HG03196 (cell line): ENCODE measurements at regions not wholly inside any gene's neighbourhood (a gene's known extent, or its start where the extent isn't known, plus 50 kb on each side); places are given as distances from the start of the nearest gene placed in this dataset.

Source experiments
- ATAC-seq: cut with Tn5 transposase; IDR thresholded peaks from one replicate; pipeline ENCODE4 v1.9.1; 2021; ENCODE audit not compliant: unreplicated experiment

DNA sequence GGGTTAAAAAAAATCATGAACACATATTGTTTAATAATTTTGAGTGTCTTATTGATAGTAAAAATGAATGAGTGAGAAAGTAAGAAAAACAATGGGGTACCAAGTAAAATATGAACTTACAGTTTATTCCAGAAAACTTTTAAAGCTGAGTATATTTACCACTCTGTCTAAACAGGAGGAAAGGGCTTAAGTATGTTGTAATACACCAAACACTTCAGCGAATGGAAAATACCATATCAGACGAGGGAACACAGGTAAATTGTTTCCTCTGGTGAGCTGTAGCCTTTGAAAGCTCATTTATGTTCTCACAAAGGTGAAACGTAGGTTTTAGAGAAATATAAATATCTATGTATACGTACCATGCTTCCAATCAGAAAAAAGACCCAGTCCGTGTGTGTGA is 1209.6 kb upstream of the ZEB2 start:
- no peak for ATAC-seq

DNA sequence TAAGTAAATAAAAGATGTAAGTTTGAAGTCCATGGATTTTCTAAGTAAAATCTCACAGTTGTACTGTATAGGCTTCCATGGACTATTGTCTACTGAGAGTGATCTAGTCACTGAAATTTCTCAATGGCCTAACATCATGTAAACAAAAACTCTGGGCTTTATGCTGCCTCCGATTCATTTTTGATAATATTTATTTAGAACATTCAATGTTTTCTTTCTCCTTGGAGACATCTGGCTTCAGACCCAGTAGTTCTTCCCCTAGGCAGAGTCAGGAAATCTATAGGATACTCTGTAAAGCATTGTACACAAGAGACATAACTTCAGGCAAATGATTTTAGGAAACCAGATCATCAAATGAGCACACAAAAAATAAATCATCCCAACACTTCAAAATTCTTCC is 1208.6 kb upstream of the ZEB2 start:
- no peak for ATAC-seq

DNA sequence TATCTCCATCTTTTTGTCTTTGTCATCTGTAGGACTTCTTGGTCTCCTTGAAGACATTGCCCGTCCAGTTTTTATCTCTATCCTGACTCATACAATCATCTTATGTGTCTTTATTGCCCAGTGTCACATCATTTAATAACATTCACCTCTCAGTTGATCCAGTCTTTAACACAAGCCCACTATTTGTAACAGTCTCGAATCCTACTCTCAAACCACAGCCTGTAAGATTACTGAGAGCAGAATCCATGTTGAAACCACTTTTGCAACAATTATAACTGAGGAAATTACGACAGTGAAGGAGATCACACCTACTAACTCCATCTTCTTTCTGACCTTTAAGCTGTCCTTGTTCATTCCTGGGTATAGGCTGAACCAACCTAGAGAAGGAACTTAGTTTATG is 1206.0 kb upstream of the ZEB2 start:
- no peak for ATAC-seq

DNA sequence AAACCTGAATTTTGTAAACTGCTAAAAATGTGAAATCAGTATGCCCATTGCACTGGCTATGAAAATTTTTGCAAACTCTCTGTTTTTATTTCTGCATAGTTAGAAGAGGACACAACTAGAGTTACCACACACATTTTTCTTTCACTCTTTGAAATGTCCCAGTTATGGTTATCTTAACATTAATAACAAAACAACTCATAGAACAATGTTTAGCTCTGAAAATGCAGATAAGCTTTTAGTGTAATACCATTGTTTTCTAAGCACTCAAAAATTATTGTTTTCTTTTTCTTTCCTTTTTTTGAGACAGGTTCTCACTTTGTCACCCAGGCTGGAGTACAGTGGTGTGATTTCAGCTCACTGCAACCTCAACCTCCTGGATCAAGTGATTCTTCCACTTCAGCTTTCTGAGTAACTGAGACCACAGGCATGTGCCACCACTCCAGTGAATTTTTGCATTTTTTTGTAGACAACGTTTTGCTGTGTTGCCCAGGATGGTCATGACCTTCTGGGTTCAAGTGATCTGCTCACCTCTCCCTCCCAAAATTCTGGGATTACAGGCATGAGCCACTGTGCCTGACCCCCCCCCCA is 1204.5 kb upstream of the ZEB2 start:
- ATAC-seq, result no peak

DNA sequence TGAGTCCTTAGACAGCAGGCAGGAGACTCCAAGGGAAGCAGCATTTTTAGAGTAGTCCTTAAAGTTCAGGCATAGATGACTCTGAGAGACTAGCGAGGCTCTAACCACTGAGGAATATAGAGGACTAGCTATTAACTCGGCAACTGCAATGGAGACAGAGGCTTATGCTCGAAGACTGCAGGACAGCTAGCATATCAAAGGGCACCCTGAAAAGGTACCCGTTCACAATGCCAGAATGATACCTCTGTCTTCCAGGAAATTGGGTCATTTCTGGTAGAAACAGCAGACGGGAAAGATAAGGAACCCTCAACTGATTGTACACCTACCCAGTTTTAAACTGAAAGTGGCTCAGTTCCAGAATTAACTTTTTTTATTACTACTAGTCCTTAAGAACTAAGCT is 1204.0 kb upstream of the ZEB2 start:
- ATAC-seq, result no peak

DNA sequence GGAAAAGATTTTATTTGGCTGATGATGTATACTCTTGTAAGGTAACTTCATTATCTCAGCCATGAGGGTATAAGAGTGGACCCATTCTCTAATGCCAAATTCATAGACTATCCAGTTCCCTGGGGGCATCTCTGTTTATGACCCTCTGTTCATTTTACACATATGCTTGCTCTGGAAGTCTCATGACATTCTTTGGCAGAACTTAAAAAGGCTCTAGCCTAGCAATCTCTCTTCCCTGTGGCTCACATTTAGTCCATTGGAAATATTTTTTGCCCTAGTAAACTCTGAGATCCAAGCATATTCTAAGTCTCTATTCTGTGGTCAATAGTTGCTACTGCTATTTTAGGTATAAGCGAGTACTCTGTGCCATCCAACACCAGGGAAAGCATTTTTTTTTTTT is 1201.8 kb upstream of the ZEB2 start:
- ATAC-seq, result no peak

DNA sequence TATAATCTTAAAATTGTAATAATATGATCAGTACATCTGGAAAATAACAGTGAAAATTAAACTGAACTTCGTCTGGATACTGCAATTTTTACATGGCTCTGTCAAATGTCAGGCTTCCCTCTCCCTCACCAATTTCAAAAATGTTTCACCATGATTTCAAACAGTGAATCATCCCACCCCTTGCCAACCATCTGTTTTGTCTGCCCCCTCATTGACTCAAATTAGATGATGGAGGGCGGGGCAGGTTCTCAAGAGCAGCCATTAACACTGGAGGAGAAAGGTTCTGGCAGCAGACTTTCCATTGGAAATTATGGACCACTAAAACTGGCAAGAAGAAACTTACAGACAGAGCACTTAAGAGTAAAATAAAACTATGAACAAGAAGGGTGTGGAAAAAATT is 1195.7 kb upstream of the ZEB2 start:
- ATAC-seq, result no peak

DNA sequence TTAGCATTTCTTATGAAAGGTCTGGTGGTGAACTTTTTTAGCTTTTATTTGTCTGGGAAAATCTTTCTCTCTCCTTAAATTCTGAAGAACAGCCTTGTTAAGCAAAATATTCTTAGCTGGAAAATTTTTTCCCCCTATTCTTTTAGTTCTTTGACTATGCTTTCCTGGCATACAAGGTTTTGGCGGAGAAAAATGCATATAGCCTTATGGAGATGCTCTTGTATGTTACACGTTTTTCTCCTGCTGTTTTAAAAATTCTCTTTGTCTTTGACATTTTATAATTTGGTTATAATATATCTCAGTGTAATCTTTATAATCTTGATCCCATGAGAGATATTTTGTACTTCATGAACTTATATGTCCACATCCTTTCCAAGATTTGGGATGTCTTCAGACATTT is 1190.4 kb upstream of the ZEB2 start:
- ATAC-seq, result no peak

DNA sequence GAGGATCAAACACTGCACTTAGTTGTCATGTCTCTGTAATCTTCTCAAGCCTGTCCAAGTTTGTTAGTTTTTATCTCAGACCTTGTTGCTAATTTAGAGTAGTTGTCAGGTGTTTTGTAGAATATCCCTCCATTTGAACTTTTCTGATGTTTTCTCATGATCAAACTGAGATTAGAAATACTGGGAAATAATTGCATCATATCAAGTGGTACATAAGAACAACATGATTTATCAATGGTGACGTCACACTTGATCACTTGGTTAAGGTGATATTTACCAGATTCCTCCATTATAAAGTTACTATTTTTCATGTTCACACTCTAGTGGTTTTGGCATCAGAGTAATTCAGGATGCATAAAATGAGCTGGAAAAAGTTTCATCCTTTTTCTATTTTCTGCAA is 1182.4 kb upstream of the ZEB2 start:
- no peak for ATAC-seq

DNA sequence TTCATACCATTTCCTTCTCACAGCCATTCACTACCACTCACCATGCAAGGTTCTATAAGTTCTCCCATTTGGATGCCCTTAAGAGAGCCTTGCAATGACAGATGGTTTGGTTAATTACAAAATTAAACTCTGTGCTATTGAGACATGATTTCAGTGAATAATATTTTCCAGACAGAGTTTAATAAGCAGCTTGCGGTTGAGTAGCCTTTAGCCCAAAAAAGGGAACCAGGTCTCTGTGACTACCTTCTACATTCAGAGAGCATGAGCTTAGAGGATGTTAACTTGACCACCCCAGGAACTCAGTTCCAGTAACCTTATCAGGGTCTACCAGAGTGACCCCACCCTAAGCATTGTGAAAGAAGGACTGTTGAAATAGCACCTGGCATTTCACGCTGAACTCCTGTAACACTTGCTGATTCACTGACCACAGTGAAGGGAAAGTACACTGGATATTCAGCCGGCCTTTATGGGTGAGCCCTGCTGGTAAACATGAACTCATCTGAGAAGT is 1173.1 kb upstream of the ZEB2 start:
- peak; percentile 91 for ATAC-seq

DNA sequence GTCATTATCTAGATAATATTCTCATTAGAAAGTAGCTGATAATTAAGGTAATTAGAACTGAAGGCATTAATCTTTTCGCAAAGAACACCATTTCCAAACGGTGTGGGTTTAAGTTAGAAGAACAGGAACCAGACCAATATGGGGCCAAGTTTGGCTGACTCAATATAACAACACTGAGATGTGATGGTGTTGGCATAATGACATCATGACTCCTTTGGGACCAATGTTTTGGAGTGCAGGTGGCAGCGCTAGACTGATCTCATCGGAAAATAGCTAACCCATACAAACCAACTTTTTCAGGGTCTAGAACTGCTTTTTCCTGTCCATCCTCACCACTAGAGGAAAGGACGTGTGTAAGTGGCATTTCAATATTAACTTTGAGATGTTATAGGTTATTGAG is 1171.7 kb upstream of the ZEB2 start:
- no peak for ATAC-seq

DNA sequence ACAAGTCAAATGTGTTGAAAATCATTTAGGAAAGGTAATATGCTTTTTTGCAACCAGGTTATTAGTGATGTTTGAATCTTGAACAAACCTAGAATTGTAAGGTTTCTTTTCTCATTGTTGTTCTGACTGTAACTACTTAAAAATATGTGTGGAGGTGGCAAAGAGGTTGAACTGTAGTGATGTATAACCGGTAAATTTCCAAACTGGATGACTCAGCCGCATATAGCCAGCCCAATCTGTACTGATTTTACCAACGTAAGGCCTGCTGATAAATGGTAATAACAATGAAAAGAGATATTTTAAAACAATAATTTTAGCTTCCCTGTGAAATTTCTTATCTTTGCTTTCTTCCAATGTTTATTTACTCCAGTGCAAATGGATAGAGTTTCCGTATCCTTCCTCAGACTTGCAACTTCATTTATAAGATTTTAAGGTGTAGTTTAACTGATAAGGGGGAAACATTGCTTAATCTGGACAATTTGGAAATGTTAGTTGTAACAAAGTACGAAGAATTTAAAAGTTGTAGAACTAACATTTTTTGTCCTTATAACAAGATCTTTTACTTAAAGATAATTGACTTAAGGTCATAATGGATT is 1170.4 kb upstream of the ZEB2 start:
- no peak for ATAC-seq

DNA sequence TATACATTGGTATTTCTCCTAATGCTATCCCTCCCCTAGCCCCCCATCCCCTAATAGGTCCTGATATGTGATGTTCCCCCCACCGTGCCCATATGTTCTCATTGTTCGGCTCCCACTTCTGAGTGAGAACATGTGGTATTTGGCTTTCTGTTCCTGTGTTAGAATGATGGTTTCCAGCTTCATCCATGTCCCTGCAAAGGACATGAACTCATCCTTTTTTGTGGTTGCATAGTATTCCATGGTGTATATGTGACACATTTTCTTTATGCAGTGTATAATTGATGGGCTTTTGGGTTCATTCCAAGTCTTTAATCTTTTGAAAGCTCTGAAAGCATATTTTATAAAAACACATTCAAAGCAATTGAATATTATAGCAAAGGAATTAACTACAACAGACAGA is 1169.4 kb upstream of the ZEB2 start:
- ATAC-seq, result no peak

DNA sequence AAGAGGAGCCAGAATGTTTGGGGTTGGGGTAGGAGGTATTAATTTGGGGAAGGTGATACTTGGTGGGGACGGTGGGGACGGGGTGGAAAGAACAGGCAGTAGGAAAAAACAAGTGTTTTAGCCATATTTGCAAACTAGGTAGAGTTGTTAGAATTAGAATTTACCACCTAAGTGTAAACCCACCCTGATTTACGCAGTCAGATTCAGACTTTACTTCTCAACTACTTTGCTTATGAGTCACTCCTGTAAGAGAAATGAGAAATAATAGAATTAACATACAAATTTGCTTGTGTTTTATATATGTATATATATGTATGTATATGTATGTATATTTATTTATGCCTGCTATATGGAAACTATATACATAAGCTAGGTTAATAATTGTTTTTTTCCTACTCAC is 1168.2 kb upstream of the ZEB2 start:
- ATAC-seq, result no peak

DNA sequence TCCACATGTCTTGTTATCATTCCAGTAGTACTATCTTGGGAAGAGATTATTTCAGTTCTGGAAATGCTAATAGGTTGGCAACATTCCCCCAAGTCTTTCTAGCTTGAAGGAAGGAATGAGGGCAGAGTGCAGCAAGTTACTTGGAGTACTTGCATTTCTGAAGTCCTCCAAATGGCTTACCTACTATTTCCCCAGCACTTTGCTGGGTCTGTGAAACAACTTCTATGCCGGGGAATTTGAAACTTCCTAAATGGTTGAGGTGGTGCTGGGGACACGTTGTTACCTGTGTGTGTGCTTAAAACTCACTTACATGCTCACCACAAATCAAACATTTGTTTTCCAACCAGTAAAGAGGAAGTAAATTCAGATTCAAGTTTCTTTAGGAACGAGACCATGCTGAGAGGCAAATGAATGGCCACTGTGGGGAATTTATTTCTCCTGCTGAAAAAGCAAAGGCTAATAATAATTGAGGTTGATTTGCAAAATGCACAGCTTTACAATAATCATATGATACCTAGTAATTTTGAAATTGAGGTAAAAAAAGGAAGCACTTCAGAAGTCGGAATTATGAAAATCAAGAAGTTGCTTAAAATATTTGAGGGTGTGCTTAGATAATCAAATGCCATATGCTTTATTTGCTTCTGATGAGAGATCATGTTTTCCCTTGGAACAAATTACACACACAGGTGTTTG is 1167.7 kb upstream of the ZEB2 start:
- ATAC-seq, result no peak

DNA sequence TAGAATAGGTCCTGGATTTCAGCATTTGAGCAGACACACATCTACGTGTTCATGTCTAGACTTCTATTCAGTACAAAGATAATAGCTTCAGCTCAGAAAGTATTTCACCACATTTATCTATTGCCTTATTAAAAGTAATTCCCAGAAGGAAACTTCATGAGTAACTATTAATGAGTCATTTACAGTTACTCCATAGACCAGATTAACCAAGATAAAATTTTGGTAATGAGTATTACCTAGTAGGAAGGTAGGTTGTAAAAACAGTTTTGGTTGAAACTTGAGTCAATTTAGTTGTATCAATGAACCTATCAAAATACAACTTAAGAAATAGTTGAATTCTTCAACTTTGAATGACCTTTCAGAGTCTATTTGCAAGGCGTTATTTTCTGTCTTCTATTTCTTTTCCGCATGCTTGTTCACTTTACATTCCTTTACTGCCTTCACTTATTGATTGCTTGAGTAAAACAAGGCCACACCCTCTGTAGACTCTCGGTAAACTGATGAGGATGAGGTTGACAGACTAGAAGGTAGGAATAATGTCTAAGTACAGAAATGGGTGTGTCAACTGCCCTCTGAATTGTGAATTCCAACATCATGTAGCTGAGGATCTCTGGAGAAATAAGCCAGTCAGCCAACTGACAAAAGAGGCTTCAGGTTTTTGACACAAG is 1165.6 kb upstream of the ZEB2 start:
- no peak for ATAC-seq

DNA sequence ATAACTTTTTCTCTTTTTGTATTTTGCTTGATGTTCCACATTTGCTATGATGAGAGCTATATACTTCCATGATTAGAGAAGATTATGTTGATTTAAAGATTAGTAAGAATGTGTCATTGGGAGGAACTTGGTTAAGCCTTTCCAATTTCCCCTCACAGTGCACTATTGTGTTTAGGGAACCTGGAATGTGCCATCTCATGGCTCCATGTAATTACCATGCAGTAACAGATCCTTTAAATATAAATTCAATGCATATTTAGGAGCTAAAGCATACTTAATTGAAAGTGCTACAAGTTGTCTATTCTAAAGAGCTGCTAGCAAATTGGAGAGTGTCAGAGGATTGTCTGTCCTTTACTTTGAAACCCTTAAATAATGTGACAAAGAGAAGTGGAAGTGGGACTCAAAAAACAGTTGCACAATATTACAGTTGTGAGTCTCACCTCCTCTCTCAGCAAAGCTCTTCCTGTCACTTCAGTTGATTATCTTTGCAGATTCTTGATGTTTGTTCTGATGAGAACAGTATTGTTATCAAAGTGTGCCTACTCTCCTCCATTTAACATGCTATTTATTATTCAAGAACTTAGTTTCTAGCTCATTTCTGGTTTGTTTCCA is 1162.7 kb upstream of the ZEB2 start:
- no peak for ATAC-seq

DNA sequence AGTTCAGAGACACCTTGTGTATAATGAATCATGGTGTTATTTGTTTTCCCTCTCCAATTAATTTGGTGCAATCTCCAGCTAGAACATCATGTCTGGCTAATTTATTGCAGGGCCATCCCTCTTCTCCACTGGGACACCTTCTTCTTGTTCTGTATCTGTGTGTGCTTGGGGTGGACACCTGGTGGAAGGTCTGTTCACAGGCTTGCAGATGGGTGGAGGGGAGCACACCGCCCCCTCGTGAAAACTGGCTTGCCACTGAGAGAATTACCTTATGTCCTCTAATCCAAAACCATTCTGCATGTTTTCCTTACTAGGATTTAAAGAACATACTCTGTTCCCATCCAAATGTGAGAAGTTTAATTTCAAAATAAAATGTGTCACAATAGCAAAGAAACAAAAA is 1160.4 kb upstream of the ZEB2 start:
- no peak for ATAC-seq

DNA sequence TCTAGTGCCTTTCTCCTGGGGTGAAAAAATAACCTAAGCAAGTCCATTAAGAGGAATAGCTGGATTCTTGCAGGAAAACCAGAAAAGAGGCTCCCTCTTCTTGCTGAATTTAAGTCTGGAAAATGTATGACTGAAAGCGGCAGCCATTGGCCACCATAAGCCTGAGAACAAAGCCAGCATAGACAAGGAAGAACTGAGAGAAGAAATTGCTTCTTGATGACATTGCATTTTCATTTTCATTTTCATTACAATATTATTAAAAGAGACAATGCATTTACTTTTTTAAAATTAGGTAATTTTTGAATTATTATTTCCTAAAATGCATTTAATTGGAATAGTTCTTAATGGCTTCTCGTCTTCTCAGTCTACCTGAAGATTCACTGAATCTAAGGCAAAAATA is 1157.5 kb upstream of the ZEB2 start:
- no peak for ATAC-seq

DNA sequence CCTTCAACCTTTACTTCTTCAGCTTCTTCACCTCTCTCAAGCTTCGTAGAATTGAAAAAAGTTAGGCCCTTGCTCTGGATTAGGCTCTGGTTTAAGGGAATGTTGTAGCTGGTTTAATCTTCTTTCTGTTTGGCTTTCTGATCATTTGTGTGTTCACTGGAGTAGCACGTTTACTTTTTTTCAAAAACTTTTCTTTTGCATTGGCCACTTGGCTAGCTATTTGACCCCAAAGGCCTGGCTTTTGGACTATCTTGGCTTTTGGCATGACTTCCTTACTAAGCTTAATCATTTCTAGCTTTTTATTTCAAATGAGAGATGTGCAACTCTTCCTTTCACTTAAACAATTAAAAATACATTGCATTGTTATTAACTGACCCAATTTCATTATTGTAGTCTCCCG is 1154.8 kb upstream of the ZEB2 start:
- no peak for ATAC-seq

DNA sequence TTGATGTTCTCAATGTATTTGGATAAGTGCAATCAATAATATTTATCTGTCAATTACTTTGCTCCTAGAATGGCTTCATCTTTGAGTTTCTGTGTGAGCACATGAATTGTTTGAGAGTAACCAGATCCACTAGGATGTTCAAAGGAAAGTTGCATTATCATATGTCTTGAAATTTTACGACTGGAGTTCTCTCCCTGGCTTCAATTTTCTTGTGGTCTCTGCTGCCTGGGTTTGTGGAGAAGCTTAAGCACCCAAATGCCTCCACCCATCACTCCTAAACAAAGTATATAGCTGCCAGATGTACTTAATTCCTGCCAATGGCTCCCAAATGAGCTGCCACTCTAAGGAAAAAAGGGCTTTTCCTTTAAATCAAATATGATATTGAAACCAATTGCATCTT is 1149.4 kb upstream of the ZEB2 start:
- ATAC-seq, result no peak

DNA sequence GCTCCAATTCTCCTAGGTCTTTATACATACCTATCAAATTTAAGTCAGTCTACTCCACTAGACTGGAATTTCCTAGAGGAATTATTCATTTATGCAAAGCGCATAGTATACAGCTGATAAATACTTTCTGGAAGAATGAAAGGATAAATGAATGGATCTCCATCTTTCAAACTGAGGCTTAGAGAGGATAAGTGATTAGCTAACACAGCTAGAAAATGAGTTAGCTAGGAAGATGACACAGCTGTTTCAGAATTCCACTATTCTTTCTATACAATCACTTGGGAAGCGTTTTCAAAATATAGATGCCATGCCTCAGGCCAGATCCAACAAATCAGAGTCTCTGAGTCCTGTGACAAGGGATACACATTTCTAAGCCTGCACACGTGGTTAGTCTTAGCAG is 1146.6 kb upstream of the ZEB2 start:
- no peak for ATAC-seq
